CD14-positive monocyte (primary cell): ENCODE measurements at regions not wholly inside any gene's neighbourhood (a gene's known extent, or its start where the extent isn't known, plus 50 kb on each side); places are given as distances from the start of the nearest gene placed in this dataset.

ENCODE experiments used
- DNase-seq, 3 donors: peaks; one replicate each; pipeline ENCODE4 v3.0.0-alpha.2; 2011 to 2022
- H2AFZ ChIP-seq: 2 replicates; pipeline ENCODE4 v1.6.0; 2012; ENCODE audit warnings: mild to moderate bottlenecking, low read depth, low read length, inconsistent platforms; ENCODE audit not compliant: insufficient read depth, poor library complexity, severe bottlenecking
- H3K27ac ChIP-seq, 2 donors: 1 replicate in 1 of 2; 2 replicates in 1 of 2; pipeline ENCODE4 v1.5.1; 2012 to 2013; ENCODE audit warnings: low read length in 2 of 2, control low read depth in 1 of 2, inconsistent platforms in 1 of 2, low read depth in 1 of 2, mild to moderate bottlenecking in 1 of 2
- H3K27me3 ChIP-seq, 2 donors: one replicate each; pipeline versions ENCODE4 v1.6.0 to v1.6.1; 2011 to 2013; ENCODE audit warnings: low read length in 2 of 2; ENCODE audit not compliant: control insufficient read depth in 2 of 2, insufficient read depth in 2 of 2
- H3K36me3 ChIP-seq, 2 donors: replicated peaks in 1 of 2; 1 replicate in 1 of 2; 2 replicates in 1 of 2; pipeline versions ENCODE4 v1.5.1 to v1.6.1; 2012 to 2013; ENCODE audit warnings: low read length in 2 of 2, control low read depth in 1 of 2, inconsistent platforms in 1 of 2, mild to moderate bottlenecking in 1 of 2; ENCODE audit not compliant: insufficient read depth in 2 of 2, control insufficient read depth in 1 of 2
- H3K4me1 ChIP-seq, 2 donors: 1 replicate in 1 of 2; 2 replicates in 1 of 2; pipeline versions ENCODE4 v1.5.1 to v1.6.1; 2012 to 2013; ENCODE audit warnings: low read length in 2 of 2, control low read depth in 1 of 2, inconsistent platforms in 1 of 2, mild to moderate bottlenecking in 1 of 2, moderate library complexity in 1 of 2; ENCODE audit not compliant: insufficient read depth in 2 of 2, control insufficient read depth in 1 of 2
- H3K4me2 ChIP-seq: replicated peaks from 2 replicates; pipeline ENCODE3; 2012; ENCODE audit warnings: low read length, moderate library complexity, mild to moderate bottlenecking; ENCODE audit not compliant: poor library complexity, severe bottlenecking; ENCODE audit errors: extremely low read depth
- H3K4me3 ChIP-seq, 3 experiments: fragments of 200-600 bp in 1 of 3; sonication (generic) in 1 of 3; replicated peaks in 1 of 3; 1 replicate in 2 of 3; 2 replicates in 1 of 3; pipeline ENCODE4 v1.5.1; 2011 to 2013; ENCODE audit warnings: low read length in 3 of 3, mild to moderate bottlenecking in 3 of 3, control low read depth in 2 of 3, low read depth in 2 of 3, inconsistent platforms in 1 of 3, moderate library complexity in 1 of 3
- H3K79me2 ChIP-seq: 2 replicates; pipeline ENCODE4 v1.6.0; 2012; ENCODE audit warnings: mild to moderate bottlenecking, control low read depth, inconsistent platforms, low read length, moderate library complexity; ENCODE audit not compliant: insufficient read depth
- H3K9ac ChIP-seq: 2 replicates; pipeline ENCODE4 v1.6.0; 2017; ENCODE audit warnings: low read length, mild to moderate bottlenecking; ENCODE audit not compliant: insufficient read depth, poor library complexity, severe bottlenecking
- H3K9me3 ChIP-seq, 2 donors: replicated peaks in 1 of 2; 1 replicate in 1 of 2; 2 replicates in 1 of 2; pipeline versions ENCODE4 v1.5.1 to v1.6.1; 2012 to 2013; ENCODE audit warnings: low read length in 2 of 2, control low read depth in 1 of 2; ENCODE audit not compliant: control insufficient read depth in 1 of 2, insufficient read depth in 1 of 2
- H4K20me1 ChIP-seq: 2 replicates; pipeline ENCODE4 v1.6.0; 2012; ENCODE audit warnings: mild to moderate bottlenecking, low read length, control low read depth, moderate library complexity; ENCODE audit not compliant: insufficient read depth
- H3K27ac Mint-ChIP-seq, 7 donors: one replicate each; pipeline ENCODE4 v1.8.0; 2020; ENCODE audit warnings: mild to moderate bottlenecking in 7 of 7, mixed read lengths in 7 of 7, moderate library complexity in 6 of 7, inconsistent platforms in 2 of 7
- H3K27me3 Mint-ChIP-seq, 3 donors: one replicate each; pipeline ENCODE4 v1.8.0; 2021 to 2022; ENCODE audit warnings: low read depth in 3 of 3, mild to moderate bottlenecking in 3 of 3, mixed read lengths in 3 of 3, moderate library complexity in 3 of 3, inconsistent platforms in 1 of 3
- H3K36me3 Mint-ChIP-seq, 2 donors: one replicate each; pipeline ENCODE4 v1.8.0; 2020; ENCODE audit warnings: mixed read lengths in 2 of 2, inconsistent platforms in 1 of 2, mild to moderate bottlenecking in 1 of 2
- H3K4me1 Mint-ChIP-seq: one replicate; pipeline ENCODE4 v1.8.0; 2020; ENCODE audit warnings: mild to moderate bottlenecking, mixed read lengths
- H3K4me3 Mint-ChIP-seq, 2 donors: one replicate each; pipeline ENCODE4 v1.8.0; 2020; ENCODE audit warnings: mild to moderate bottlenecking in 2 of 2, mixed read lengths in 2 of 2, moderate library complexity in 1 of 2
- H3K9me3 Mint-ChIP-seq, 7 donors: one replicate each; pipeline ENCODE4 v1.8.0; 2020 to 2022; ENCODE audit warnings: mixed read lengths in 7 of 7, mild to moderate bottlenecking in 6 of 7, moderate library complexity in 6 of 7, inconsistent platforms in 2 of 7
- CTCF ChIP-seq: fragments of 200-600 bp; IDR thresholded peaks from one replicate; pipeline ENCODE4 v1.8.0; 2022; ENCODE audit warnings: antibody characterized with exemption, mild to moderate bottlenecking
- WGBS: methylation state at CpG from one replicate; pipeline ENCODE4 v1.1.5; 2013; ENCODE audit warnings: missing lambda C conversion rate; ENCODE audit not compliant: insufficient coverage; 5-methylcytosine and 5-hydroxymethylcytosine counted together
- intact Hi-C, 2 donors: fragments of 100-400 bp; cut with micrococcal nuclease; formaldehyde crosslinking; loops; one replicate each; pipeline versions ENCODE4 v1.15.0 to v1.15.1; 2023

- DNase-seq, result no peak
- Histone ChIP-seq H3K4me2 (no peak overlapping the region), H3K9ac (no peak overlapping the region), H3K9me3 (no peaks in the 10 kb centered on the region), H2AFZ (no peak overlapping the region), H3K27ac (no peak overlapping the region), H3K27me3 (no peaks in the 10 kb centered on the region), H4K20me1 (no peaks in the 10 kb centered on the region), H3K4me3 (no peak overlapping the region), H3K36me3 (no peaks in the 10 kb centered on the region), H3K79me2 (no peaks in the 10 kb centered on the region), H3K4me1 (no peaks in the 10 kb centered on the region)
- H3K9me3 Mint-ChIP-seq, result peaks cover 0 to 6% (median 0%) of the 10 kb centered on the region in 7 donors
- intact Hi-C loops, result no loop called here
- H3K27me3 Mint-ChIP-seq, result peaks cover 0 to 1% (median 0%) of the 10 kb centered on the region in 3 donors
- no peak for TF ChIP-seq CTCF
- H3K27ac Mint-ChIP-seq, result no peak overlapping the region
- no peaks in the 10 kb centered on the region for H3K4me1 Mint-ChIP-seq
- no CpG with 5 or more reads among the region's 1 CpG for WGBS
- no peak overlapping the region for H3K4me3 Mint-ChIP-seq
- no peaks in the 10 kb centered on the region for H3K36me3 Mint-ChIP-seq
Measured at GRCh38 chr6:113004054-113004453, 656.9 kb downstream of the RFPL4B start.

- no peaks in the 10 kb centered on the region for H3K79me2 ChIP-seq
- H3K36me3 ChIP-seq, result no peaks in the 10 kb centered on the region
- no peak for DNase-seq
- no peak overlapping the region for H3K27ac Mint-ChIP-seq
- intact Hi-C loops, result no loop called here
- peaks cover 0 to 6% (median 0%) of the 10 kb centered on the region in 7 donors for H3K9me3 Mint-ChIP-seq
- H3K27me3 Mint-ChIP-seq, result peaks cover 0 to 1% (median 0%) of the 10 kb centered on the region in 3 donors
- no peak overlapping the region for H3K4me3 ChIP-seq
- WGBS, result no CpG with 5 or more reads among the region's 3 CpGs
- H2AFZ ChIP-seq, result no peak overlapping the region
- H3K4me1 ChIP-seq, result no peaks in the 10 kb centered on the region
- H3K36me3 Mint-ChIP-seq, result no peaks in the 10 kb centered on the region
- no peak overlapping the region for H3K4me3 Mint-ChIP-seq
- no peak overlapping the region for H3K9ac ChIP-seq
- no peaks in the 10 kb centered on the region for H3K4me1 Mint-ChIP-seq
- no peaks in the 10 kb centered on the region for H4K20me1 ChIP-seq
- no peak for TF ChIP-seq CTCF
- no peak overlapping the region for H3K27ac ChIP-seq
- no peaks in the 10 kb centered on the region for H3K27me3 ChIP-seq
- H3K9me3 ChIP-seq, result no peaks in the 10 kb centered on the region
- H3K4me2 ChIP-seq, result no peak overlapping the region
Measured at GRCh38 chr6:113004470-113005270, 657.5 kb downstream of the RFPL4B start.
